Testis (tissue), 2 donors: ENCODE measurements at regions not wholly inside any gene's neighbourhood (a gene's known extent, or its start where the extent isn't known, plus 50 kb on each side); places are given as distances from the start of the nearest gene placed in this dataset.
"Not testable (repeated sequence)": the region's sequence is repeated elsewhere in the genome, so short reads cannot be mapped to it uniquely, and the experiment has no call there.

Source experiments
- DNase-seq: peaks from one replicate; pipeline ENCODE4 v3.0.0-alpha.2; 2019
- H3K27ac ChIP-seq, 2 donors: fragments of 200-600 bp; sonication (generic); one replicate each; pipeline ENCODE4 v1.5.1; 2019
- H3K27me3 ChIP-seq: fragments of 200-600 bp; sonication (generic); one replicate; pipeline ENCODE4 v1.5.1; 2019
- H3K36me3 ChIP-seq: fragments of 200-600 bp; sonication (generic); one replicate; pipeline ENCODE4 v1.5.1; 2017; ENCODE audit warnings: low read depth; ENCODE audit errors: missing control alignments
- H3K4me1 ChIP-seq: fragments of 200-600 bp; sonication (generic); one replicate; pipeline ENCODE4 v1.5.1; 2019
- H3K4me3 ChIP-seq, 2 donors: fragments of 200-600 bp; sonication (generic); one replicate each; pipeline ENCODE4 v1.5.1; 2017 to 2019
- H3K9me3 ChIP-seq: fragments of 200-600 bp; sonication (generic); one replicate; pipeline ENCODE4 v1.5.1; 2017
- POLR2A ChIP-seq: fragments of 450-650 bp; IDR thresholded peaks from one replicate; pipeline ENCODE4 v1.6.1; 2017; ENCODE audit warnings: antibody characterized with exemption, mild to moderate bottlenecking, moderate library complexity
- WGBS, 2 donors: methylation state at CpG; one replicate each; pipeline ENCODE4 v1.1.5; 2018; 5-methylcytosine and 5-hydroxymethylcytosine counted together
- intact Hi-C: fragments of 100-400 bp; cut with DNase I; formaldehyde crosslinking; loops from one replicate; pipeline ENCODE4 v1.15.1; 2023; ENCODE audit warnings: low total_unique reads
- TF ChIP-seq, protein P1 (sequence below), 3 experiments: fragments of 450-650 bp in 2 of 3; fragments of 200-600 bp in 1 of 3; sonication (generic) in 1 of 3; IDR thresholded peaks; one replicate each; pipeline ENCODE4 v1.5.1; 2016 to 2019; ENCODE audit warnings: antibody characterized with exemption in 3 of 3, mild to moderate bottlenecking in 2 of 3, moderate library complexity in 1 of 3

DNA sequence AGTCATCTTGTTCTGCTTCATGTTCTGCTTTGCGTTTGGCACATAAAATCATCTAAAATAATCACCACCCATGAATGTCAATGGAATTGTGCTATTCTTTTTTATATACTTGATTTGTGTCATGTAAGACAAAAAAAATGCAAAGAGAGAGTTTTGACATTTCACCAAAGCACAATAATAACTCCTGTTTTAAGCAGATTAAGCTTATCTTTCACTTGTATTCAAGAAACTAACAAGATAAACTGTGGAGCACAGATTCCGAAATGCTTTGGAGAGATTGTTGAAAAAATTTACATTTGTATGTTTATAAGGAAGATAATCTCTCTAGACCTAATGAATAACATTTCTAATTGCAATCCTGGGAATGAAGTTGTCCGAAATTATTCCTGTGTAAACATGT lies 225.1 kb upstream of the ANXA10 start:
- 57 to 63% methylated on average over 3 of the region's 3 CpGs for WGBS, 2 donors
- intact Hi-C loops = no loop called here
- Histone ChIP-seq H3K9me3 (no peaks in the 10 kb centered on the region), H3K4me1 (no peaks in the 10 kb centered on the region), H3K36me3 (no peaks in the 10 kb centered on the region), H3K27ac (no peak overlapping the region), H3K27me3 (no peaks in the 10 kb centered on the region), H3K4me3 (no peak overlapping the region)
- no peak for TF ChIP-seq POLR2A
- TF ChIP-seq, protein P1, sequence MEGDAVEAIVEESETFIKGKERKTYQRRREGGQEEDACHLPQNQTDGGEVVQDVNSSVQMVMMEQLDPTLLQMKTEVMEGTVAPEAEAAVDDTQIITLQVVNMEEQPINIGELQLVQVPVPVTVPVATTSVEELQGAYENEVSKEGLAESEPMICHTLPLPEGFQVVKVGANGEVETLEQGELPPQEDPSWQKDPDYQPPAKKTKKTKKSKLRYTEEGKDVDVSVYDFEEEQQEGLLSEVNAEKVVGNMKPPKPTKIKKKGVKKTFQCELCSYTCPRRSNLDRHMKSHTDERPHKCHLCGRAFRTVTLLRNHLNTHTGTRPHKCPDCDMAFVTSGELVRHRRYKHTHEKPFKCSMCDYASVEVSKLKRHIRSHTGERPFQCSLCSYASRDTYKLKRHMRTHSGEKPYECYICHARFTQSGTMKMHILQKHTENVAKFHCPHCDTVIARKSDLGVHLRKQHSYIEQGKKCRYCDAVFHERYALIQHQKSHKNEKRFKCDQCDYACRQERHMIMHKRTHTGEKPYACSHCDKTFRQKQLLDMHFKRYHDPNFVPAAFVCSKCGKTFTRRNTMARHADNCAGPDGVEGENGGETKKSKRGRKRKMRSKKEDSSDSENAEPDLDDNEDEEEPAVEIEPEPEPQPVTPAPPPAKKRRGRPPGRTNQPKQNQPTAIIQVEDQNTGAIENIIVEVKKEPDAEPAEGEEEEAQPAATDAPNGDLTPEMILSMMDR (IDR thresholded peaks at IDR 0.05) = no peak
- no peak for DNase-seq

DNA sequence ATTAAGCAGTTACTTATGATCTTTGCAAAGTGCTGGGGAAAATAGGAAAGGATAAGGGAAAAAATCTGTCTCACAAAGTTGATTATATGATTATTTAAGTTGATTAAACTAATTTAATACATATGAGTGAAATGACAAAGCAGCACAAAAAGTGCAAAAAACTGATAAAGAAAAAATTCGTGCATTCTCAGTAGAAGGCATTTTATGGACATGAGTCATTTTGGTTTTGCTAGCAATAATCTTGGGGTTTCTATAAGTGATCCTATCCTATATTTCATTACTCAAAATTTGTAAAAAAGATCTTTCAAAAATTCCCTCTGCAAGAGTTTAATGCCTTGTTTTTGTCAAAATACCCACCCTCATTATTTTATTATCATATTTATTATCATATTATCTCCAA lies 224.2 kb upstream of the ANXA10 start:
- Histone ChIP-seq H3K36me3 (no peaks in the 10 kb centered on the region), H3K27ac (no peak overlapping the region), H3K4me3 (no peak overlapping the region), H3K27me3 (no peaks in the 10 kb centered on the region), H3K9me3 (no peaks in the 10 kb centered on the region), H3K4me1 (no peaks in the 10 kb centered on the region)
- DNase-seq = no peak
- WGBS, 2 donors = 65 to 70% methylated on average over 1 of the region's 1 CpG
- intact Hi-C loops = no loop called here
- TF ChIP-seq, protein P1 (IDR thresholded peaks at IDR 0.05) = no peak
- TF ChIP-seq POLR2A = no peak

DNA sequence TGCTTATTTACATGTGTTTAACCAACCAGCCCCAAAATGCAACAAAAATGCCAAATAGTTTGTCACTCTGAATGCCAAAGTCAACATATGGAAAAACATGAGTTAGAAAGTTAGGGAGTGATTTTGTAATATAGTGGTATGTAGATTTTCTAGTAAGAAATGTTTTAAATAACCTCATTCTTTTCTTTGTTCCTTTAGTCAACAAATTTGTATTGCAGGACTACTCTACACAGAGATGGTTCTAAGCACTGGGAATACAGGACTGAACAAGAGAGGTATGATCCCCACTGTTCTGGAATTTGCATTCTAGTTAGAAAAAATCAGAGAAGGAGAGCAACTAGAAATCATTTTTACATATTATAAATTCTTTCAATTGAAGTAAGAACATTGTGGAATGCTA lies 218.8 kb upstream of the ANXA10 start:
- DNase-seq = no peak
- H3K9me3 ChIP-seq = no peaks in the 10 kb centered on the region
- H3K4me1 ChIP-seq = no peaks in the 10 kb centered on the region
- H3K36me3 ChIP-seq = no peaks in the 10 kb centered on the region
- TF ChIP-seq, protein P1 (IDR thresholded peaks at IDR 0.05) = no peak
- no peak for TF ChIP-seq POLR2A
- H3K27me3 ChIP-seq = no peaks in the 10 kb centered on the region
- H3K27ac ChIP-seq = no peak overlapping the region
- intact Hi-C loops = no loop called here
- H3K4me3 ChIP-seq = no peak overlapping the region

DNA sequence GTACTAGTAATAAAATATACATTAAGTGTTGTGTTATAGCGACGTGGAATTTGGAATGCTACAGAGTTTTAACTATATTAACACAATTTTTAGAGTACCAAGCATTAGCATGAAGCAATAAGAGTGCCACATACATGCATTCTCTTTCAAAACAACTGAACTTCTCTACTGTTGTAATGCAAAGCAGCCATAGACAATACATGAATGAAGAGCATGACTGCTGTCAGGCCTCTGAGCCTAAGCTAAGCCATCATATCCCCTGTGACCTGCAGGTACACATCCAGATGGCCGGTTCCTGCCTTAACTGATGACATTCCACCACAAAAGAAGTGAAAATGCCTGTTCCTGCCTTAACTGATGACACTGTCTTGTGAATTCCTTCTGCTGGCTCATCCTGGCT lies 216.2 kb upstream of the ANXA10 start:
- DNase-seq, H3K27me3 ChIP-seq, intact Hi-C loops, H3K9me3 ChIP-seq, H3K36me3 ChIP-seq, H3K4me1 ChIP-seq, H3K4me3 ChIP-seq, H3K27ac ChIP-seq: not testable (repeated sequence)
- WGBS, 2 donors = 89 to 94% methylated on average over 3 of the region's 3 CpGs

DNA sequence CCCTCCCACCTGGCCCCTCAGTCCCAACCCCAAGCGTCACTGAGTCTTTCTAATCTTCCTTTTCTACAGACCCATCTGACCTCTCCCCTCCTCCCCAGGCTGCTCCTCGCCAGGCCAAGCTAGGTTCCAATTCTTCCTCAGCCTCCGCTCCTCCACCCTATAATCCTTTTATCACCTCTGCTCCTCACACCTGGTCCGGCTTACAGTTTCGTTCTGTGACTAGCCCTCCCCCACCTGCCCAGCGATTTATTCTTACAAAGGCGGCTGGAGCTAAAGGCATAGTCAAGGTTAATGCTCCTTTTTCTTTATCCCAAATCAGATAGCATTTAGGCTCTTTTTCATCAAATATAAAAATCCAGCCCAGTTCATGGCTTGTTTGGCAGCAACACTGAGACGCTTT lies 214.5 kb upstream of the ANXA10 start:
- WGBS, 2 donors = 70 to 72% methylated on average over 8 of the region's 8 CpGs
- H3K36me3 ChIP-seq, DNase-seq, H3K27me3 ChIP-seq, H3K4me3 ChIP-seq, H3K4me1 ChIP-seq, H3K27ac ChIP-seq, H3K9me3 ChIP-seq, intact Hi-C loops: not testable (repeated sequence)

DNA sequence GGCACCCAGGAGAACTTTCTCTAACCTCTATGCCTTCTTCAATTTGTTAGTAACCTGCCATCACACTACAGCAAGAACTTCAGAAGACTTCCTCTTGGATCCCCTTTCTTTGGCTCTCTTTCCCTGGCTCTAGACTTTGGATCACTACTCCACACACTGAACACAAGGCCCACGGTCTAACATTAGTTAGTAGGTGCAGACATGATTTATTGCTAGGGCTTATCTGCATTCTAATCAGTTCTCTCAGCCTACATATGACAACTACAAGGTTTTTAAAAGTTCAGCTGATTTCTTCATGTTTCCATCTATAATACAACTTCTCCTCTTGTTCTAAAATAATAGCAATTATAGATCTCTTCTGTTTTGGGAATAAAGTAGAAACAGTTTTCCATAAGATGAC lies 209.1 kb upstream of the ANXA10 start:
- intact Hi-C loops = no loop called here
- DNase-seq = no peak
- Histone ChIP-seq H3K27me3 (no peaks in the 10 kb centered on the region), H3K36me3 (no peaks in the 10 kb centered on the region), H3K4me3 (no peak overlapping the region), H3K9me3 (no peaks in the 10 kb centered on the region), H3K27ac (no peak overlapping the region), H3K4me1 (no peaks in the 10 kb centered on the region)
- 24 to 36% methylated on average over 1 of the region's 1 CpG for WGBS, 2 donors
- no peak for TF ChIP-seq POLR2A
- TF ChIP-seq, protein P1 (IDR thresholded peaks at IDR 0.05) = no peak
